ENCODE measurements at regions not wholly inside any gene's neighbourhood (a gene's known extent, or its start where the extent isn't known, plus 50 kb on each side); places are given as distances from the start of the nearest gene placed in this dataset.

DNA sequence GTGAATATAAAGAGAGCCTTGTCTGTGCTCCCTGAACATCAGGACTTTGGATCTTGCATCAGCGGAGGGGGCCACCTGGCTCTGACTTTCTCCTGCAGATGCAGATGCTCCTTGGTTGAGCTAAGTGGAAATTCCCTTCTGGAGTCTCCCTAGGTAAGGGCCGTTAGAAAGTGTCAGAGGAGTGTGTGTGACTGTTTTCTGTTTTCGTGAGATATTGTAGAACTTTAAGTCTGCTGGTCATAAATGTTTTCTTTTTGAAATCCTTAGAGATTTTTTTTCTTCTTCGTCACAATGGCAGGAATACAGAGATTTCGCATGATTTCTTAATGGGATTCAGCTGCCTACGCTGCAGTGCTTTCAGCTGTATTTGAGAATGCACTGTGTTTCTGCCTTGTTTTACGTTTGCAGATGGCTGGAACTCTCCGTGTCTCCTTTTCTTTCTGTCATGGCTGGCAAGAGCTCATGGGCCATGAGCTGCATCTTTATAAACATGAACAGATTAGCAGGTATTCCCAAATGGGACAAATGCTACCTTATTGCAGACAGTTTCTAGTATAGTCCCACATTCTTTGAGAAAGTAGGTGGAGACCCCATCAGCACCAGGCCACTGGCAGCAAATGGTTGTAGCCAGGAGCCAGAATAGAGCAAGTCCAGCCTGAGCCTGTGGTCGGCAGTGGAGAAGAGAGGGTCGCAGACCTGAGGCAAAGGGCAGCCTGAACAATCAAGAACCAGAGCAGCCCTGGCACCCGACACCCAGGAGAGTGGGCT, 76.2 kb upstream of the FRMD6 start:
- TF ChIP-seq GATA2 (IDR thresholded peaks at IDR 0.05; ENCODE audit: low read depth, low read length) = no peak
- no peak for TF ChIP-seq GATA3 (IDR thresholded peaks at IDR 0.05; ENCODE audit: low read depth, low read length)

Measured in SH-SY5Y (cell line).